ENCODE measurements at regions not wholly inside any gene's neighbourhood (a gene's known extent, or its start where the extent isn't known, plus 50 kb on each side); places are given as distances from the start of the nearest gene placed in this dataset.

- TF ChIP-seq ARNT (IDR thresholded peaks at IDR 0.05) (no peak), HDGF (IDR thresholded peaks at IDR 0.05; ENCODE audit: borderline replicate concordance) (no peak), CTBP1 (IDR thresholded peaks at IDR 0.05; ENCODE audit: borderline replicate concordance) (no peak), ELF4 (IDR thresholded peaks at IDR 0.05) (no peak)
Measured at GRCh38 chr4:30117433-30117832, 602.7 kb upstream of the PCDH7 start.

All from HEK293T (cell line).